NCI-H524 (cell line): ENCODE measurements at regions not wholly inside any gene's neighbourhood (a gene's known extent, or its start where the extent isn't known, plus 50 kb on each side); places are given as distances from the start of the nearest gene placed in this dataset.

Experiments used
- DNase-seq, 2 experiments: peaks; one replicate each; lab custom pipeline; 2025; lab: John Stamatoyannopoulos, UW

DNA sequence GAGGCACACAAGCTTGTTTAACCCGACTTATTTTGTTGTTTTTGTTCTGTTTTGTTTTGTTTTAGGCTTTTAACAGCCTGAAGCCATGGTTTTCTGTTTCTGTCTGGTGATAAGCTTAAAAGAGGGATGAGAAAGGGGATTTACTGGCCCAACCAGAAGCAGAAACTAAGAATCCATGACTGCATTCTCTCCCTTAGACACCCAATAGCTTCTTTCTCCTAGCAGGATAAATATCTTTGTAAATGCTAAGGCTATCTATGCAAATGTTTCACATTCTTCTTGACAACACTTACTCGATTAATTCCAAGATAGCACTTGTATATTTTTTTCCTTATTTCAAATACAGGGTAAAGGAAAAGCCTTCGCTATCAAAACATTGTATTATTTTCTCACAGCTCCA is 53.7 kb upstream of the SMAD1 start:
- DNase-seq = no peak

DNA sequence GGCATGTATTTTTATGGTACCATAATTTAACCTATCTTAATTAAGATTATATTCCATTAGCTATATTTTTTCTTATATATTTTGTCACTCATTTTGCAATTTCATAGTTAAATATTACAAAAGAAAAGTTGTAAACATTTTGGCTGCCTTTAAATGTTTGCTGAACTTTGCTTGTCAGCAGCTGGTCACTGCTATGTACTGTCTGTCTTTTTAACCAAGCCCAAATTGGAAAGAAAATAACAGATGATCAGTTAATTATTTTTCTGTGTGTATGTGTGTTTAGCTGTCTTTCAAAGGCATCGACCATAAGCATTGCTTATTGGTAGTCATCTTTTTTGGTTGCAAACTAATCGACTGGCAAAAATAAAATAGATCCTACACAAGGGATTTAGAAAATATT is 54.4 kb upstream of the SMAD1 start:
- no peak for DNase-seq

DNA sequence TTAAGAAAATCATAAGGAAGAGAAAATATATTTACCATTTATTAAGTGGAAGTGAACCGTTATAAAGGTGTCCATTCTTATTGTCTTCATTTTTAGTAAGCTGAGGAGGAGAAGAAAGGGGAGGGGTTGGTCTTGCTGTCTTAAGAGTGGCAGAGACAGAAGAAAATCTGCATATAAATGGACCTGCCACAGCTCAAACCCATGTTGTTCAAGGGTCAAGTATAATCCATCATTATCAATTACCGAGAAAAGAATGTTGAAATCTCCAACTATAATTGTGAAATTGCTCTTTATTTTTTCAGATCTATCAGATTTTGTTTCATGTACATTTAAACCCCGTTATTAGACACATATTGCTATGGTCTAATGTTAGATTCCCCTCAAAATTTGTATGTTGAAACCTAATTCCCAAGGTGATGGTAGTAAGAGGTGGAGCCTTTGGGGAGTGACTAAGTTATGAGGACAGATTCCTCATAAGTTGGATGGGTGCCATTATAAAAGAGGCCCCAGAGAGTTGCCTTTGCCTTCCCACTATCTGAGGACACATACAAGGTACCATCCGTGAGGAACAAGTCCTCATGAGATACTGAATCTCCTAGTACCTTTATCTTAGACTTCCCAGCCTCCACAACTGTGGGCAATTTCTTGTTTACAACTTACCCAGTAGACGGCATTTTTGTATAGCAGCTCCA is 58.5 kb upstream of the SMAD1 start:
- DNase-seq = no peak

DNA sequence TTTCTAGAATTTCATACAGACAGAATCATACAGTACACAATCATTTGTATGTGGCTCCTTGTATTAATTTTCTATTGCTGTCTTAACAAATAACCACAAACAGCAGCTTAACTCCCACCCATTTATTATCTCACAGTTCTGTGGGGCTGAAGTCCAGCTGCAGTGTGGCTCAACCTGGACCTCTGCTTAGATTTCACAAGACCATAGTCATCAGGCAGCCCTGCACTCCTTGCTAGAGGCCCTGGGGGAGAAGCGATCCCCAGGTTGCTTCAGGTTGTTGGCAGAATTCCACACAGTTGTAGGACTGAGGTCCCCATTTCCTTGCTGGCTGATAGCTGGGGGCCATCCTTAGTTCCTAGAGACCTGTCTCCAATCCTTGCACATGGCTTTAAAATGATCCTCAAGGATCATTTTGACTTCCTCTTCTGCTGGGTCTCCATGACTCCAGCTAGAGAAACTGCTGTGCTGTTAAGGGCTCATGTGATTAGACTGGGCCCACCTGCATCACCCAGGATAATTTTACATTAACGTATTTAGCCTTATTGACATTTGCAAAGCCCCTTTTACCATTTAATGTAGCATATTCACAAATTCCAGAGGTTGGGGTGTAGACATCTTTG is 60.9 kb upstream of the SMAD1 start:
- no peak for DNase-seq

DNA sequence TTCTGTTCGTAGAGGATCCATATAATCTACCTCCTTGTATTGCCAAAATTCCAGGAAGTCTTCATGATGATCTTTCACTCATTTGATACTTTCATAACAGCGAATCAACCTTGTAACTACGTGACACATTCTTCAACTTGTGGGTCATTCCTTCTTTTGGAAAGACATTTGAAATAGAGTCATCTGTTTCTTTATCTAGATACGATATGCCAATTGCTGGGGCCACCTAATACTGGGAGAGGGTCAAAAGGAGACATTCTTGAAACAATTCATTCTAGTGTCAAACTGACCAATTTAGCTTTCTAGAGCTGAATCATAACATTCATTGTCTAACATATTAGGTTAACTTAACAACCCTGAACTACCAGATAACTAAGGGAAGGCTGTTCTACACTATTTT is 62.9 kb upstream of the SMAD1 start:
- no peak for DNase-seq

DNA sequence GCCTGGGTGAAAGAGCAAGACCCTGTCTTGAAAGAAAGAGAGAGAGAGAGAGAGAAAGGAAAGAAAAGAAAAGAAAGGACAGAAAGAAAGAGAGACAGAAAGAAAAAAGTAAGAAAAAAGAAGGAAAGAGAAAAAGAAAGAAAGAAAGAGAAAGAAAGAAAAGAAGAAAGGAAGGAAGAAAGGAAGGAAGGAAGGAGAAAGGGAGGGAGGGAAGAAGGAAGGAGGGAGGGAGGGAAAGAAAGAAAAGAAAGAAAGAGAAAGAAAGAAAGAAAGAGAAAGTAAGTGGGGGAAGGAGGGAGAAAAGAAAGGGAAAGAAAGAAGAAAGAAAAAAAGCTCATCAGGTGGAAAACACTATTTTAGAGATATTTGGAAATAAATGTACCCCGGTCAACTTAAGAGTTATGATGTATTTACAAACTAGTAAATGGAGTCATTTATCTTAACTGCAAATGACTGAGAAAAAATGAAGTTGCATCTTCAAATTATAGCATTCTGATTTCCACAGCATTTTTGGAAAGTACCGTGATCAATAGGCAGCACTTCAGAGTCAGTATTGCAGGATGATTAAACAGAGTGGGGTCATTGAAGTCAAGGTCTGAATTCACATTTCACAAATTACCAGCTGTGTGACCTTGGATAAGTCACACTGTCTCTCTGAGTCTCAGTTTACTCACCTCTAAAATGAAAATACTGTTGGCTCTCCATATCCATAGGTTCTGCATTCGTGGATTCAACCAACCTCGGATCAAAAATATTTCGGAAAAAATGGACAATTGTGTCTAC is 64.1 kb upstream of the SMAD1 start:
- DNase-seq = no peak

DNA sequence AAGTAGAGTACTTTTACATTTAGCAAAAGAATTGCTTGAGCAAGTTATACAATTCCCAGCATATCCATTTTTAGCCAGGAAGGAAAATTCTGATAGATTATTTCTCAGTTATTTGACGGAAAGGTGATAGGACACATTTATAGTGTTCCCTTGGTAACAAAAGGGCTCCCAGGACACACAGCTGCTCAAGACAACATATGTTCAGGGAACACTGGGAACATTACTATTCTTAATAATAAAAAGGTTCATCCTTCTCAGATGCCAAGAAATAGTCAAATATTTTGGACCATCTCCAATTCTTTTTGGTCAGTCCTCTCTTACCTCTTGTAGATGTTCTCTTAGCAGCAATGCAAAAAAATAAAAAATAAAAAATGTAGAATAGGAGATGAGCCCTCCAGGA is 66.8 kb upstream of the SMAD1 start:
- DNase-seq = no peak

DNA sequence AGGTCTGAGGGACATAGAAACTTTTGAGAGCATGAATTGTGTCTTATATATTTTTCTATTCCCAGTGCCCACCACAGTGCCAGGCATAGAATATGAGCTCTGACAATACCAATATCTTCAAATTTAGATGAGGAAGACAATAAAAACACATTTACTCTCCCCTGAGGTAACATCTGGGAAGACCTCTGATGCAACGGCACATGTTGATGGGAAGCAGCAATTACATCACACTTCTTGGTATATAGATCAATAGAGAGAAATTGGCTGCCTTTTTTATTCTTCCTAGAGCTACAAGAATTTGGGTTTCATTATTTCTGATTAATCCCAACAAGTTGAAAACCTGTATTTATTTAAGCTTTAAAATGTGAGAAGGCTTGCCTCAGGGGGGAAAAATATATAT is 67.4 kb upstream of the SMAD1 start:
- no peak for DNase-seq

DNA sequence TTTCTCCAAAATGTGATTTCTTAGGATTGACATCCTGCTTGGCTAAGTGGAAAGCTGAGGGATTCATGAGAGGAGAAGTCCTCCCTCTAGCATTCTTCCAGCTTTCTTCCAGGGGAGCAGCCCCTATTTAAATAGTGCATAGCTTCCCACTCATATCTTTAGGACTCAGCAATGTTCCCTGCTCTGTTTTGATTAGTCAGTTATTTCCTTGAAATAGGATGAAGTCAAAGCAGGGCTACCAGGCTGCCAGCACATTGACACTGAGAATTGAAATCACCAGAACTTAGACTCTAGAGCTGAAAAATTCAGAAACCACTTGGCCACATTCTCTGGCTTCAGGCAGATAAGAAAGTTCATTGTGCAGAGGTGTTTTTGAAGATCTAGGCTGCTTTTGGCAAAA is 74.7 kb upstream of the SMAD1 start:
- DNase-seq = no peak

DNA sequence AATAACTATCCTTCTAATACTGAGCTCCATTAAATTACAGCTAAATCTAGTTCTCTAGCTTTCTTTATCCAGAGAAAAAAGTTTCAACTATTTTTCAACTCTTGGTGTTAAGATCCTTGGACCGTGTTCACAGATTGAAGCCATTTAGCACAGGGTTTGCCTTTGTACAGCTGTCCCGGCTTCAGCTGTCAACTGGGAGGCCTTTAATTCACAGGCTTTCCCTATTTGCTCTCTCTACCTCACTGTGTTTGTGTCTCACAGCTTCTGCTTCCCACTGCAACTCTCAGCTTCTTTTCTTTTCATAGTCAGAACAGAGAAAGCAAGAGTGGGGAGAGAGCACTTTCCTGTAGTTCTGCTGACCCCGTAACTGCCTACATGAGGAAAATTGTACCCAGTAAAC is 76.9 kb upstream of the SMAD1 start:
- DNase-seq = no peak

DNA sequence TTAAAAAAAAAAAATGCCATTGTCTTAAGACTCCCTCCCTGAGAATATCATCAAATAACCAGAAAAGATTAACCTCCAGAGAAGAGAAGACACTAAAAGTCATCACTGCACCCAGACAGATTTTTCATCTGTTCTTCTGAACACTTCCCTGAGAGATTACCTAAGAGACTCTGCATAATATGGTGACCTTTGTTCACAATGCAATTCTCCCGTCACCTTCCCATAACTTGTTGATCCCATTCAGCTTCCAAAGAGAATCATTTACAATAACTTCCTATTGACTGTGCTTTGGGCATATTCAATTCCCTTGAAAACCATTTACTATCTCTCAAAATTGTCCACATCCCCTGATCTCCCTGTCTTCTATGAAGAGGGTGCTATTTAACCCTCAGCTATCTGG is 85.1 kb upstream of the SMAD1 start:
- no peak for DNase-seq

DNA sequence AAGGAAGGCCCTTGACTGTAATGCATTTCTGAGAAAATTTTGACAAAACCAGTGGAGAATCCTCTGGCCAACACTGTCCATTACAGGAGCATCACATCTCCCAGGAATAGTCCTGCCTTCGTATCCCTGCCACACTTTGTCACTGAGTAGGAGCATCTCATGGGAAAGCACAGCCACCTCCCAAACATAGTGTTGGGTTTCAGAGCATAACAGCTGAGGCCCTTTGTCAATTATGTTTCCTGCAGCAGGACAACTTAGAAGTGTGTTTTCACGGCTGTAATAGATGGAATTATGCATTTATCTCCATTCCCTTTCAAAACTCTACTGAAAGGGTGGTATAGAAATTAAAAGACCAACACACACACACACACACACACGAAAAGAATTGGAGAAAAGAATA is 91.1 kb upstream of the SMAD1 start:
- no peak for DNase-seq

DNA sequence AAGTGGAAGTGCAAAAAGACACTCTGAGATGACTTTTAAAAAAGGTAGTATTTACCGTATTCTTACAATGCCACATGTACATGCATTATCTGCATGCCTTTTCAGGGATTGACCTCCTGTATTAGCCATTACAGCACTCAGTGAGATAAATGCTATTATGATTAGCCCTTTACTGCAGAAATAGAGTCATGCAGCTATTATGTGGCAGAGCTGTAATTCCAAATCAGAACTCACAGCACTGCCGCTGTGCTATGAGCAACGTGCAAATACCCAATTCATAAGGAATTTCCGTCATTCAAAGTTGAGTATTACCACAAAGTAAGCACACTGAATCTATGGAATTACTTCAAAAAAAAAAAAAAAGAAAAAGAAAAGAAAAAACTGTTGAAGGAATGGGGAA is 92.1 kb upstream of the SMAD1 start:
- DNase-seq = no peak

DNA sequence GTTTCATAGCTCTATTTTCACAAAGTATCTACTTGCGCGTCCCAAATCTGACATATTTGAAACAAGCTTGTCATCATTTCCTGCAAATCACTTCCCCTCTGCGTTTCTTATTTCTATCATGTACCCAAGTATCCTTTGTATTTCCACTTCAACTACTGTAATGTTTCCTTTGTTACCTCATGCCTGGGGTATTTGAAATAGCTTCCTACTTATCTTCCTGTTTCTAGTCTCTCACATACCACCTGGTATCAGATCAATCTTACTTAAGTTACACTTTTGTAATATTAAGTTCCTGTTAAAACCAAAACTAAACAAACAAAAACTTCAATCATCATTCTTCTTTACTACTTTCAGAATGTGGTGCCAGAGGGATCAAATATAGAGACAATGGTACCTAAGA is 93.6 kb upstream of the SMAD1 start:
- DNase-seq = no peak

DNA sequence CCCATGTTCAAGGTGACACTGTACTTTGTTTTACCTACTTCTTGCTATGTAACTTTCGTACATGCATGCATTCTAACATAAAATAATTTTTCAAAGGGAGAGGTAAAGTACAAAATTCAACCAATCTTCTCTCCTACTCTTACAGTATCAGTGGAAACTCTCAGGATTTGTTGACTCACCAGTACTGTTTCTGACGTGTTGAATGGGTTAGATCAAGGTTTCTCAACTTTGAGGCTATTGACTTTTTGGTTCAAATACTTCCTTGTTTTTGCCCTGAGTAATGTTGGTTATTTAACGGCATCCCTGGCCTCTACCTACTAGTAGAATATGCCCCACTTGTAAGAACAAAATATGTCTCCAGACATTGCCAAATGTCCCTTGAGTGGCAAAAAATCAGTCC is 94.6 kb upstream of the SMAD1 start:
- DNase-seq = no peak

DNA sequence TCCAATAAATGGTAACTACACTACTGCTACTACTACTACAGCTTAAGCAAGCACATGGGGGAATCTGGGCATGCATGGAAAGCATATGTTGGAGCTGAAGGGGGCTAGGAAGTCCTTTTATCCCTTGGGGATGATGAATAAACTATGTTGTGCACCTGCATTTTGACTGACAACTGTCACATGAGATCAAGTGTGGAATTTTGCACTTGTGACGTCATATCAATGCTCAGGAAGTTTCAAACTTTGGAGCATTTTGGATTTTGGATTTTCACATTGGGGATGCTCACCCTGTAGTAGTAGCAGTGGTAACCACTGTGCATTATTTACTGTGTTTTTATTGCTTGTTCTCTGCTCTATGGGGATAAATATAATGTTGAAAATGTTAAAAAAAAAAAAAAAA is 100.5 kb upstream of the SMAD1 start:
- DNase-seq = no peak

DNA sequence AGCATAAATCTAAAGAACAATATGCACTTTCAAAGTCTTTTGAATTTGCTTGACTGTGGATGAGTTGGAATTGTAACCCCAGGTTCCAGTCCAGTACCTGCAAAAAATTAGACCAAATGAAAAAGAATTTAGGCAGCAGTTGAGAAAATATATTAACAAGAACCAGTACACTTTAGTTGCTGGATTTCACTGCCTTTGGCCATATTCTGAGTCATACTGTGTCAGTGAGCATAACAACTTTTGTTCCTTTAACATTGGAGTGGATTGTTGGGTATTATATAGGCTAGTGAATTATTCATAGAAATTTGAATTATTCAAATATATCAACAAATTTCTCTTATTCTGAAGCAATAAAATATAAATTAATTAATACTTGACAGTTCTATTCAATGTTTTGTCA is 101.5 kb upstream of the SMAD1 start:
- no peak for DNase-seq

DNA sequence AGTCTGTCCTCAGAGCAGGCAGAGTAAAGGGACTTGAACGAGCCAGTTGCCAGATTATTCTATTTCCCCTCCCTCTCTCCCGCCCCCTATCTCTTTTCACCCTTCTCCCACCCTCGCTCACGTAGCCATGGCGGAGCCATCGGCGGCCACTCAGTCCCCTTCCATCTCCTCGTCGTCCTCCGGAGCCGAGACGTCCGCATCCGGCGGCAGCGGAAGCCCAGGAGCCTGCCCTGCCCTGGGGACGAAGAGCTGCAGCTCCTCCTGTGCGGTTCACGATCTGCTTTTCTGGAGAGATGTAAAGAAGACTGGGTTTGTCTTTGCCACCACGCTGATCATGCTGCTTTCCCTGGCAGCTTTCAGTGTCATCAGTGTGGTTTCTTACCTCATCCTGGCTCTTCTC is 106.2 kb upstream of the SMAD1 start:
- no peak for DNase-seq

DNA sequence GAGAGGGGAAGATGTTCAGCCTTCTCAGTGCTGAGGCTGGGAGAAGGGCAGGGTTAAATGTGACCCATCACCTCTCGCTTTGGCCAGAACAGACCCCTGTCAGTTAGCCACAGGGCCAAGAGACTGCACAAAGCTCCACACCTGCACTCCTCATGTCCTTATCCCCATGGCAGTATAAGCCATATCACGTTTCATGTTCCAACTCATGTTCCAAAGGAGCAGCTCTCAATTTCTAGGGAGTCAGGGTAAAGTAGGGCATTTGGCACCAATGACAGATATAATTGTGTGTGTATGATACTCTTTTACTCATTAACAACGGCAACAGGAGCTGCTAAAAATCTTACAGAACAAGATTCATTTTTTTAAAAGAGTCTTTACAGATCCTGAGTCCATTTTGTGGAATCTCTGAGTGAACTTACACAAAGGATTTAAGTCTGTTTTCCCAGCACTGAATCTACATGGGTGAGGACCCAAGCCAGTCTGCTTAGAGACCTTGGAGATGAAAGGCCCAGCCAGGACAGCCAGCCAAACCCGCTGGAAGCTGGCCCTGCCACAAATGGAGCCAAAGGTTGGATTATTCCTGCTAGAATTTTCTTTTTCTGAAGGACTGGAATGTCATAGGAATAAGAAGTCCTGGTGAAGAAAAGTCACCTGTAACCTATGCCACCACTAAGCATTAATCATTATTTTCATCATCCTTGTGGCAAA is 129.1 kb upstream of the SMAD1 start:
- no peak for DNase-seq

DNA sequence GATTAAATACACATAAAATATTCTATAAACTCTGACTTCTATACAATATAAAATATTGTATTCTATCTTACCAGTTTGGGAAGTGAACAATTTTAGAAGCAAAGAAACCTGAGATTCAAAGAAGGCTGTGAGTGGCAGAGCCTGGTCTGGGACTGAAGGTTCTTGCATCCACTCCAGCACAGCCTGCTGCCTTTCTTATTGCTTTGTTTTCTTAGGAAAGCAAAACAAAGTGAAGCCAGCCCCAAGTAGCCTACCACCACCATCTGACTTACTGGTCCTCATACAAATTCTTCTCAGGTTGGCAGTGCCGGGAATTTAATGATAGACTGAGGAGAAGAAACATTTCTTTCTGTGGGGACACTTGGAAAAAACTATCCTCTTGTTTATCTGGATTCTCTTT is 129.7 kb upstream of the SMAD1 start:
- DNase-seq = no peak

DNA sequence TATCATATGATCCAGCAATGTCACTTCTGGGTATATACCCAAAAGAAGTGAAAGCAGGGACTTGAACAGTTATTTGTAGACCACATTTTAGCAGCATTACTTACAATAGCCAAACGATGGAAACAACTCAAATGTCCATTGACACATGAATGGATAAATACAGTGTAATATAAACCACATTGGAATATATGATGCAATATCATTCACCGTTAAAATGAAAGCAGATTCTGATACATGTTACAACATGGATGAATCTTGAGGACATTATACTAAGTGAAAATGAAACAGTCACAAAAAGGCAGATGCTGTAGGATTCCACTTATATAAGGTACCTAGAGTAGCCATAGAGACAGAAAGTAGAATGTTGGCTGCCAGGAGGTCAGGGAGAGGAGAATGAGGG is 130.5 kb upstream of the SMAD1 start:
- no peak for DNase-seq

DNA sequence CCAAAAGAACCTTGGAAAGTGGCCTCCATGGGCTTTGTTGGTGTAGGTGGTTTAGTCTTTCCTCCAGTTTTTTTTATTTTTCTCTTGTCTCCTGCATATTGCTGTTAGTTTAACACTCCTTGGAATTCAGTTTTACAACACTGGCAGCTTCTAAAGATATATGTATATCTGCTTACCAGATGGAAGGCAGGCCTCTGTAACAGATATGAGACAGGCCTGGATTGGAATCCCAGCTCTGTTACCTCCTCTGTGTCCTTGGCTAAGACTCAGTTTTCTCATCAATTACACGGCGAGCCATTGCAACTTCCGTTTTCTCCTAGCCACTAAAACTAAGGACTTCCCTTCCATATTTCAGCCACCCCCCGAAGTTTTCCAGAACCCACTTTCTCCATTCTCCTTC is 133.4 kb upstream of the SMAD1 start:
- DNase-seq = no peak

DNA sequence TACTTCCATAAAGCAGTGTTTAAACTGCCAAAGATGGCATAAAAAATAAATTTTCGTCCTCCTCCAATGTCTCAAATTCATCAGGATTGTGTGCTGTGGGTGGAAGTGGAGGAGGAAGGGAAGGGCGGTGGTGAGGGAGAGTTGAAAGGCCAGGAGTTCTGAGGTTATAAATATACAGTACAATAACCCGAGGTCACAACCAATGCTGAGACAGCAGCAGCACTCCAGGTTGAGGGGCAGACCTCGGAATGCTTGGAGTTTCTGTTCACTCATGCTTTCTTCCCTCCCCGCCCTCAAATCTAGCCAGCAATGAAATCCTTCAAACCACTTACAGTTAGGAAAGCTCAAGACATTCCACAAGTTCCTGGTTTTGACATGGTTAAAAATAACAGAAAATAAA is 134.0 kb upstream of the SMAD1 start:
- no peak for DNase-seq
